ENCODE measurements at regions not wholly inside any gene's neighbourhood (a gene's known extent, or its start where the extent isn't known, plus 50 kb on each side); places are given as distances from the start of the nearest gene placed in this dataset.

DNA sequence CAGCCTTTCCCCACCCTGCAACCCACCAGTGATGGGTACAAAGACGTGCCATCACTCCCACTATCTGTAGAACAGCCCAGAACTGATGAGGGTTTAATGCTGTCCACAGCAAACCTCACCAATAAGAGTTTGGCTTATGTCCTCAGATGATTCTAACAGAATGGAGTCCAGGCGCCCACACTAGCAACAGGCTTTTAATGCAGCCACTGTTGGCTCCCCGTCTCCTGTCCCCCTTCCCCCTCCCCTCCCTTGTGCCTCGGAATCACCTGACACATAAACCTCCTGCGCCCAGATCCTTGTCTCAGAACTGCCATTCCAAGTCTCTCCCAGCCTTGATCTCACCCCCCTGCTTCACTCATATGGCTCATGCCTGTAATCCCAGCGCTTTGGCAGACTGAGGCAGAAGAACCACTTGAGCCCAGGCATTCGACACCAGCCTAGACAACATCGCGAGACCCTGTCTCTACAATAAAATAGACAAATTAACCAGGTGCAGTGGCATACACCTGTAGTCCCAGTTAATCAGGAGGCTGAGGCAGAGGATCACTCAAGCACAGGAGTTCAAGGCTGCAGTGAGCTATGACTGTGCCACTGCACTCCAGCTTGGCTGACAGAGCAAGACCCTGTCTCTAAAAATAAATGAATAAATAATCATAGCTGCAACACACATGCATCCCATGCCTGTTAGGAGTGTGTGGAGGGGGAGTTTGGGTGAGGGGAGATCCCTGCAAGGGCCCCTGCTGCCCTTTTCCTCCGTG lies 85.6 kb downstream of the SNX5 start:
- Histone ChIP-seq H3K4me3 (ENCODE audit: insufficient read depth, low read depth, low read length, poor library complexity, severe bottlenecking) (no peak overlapping the region), H3K27ac (ENCODE audit: insufficient read depth, low read length, poor library complexity, severe bottlenecking) (no peak overlapping the region), H3K9me3 (ENCODE audit: control insufficient read depth, low read length) (no peaks in the 10 kb centered on the region), H3K4me1 (ENCODE audit: control insufficient read depth, insufficient read depth, low read length, poor library complexity, severe bottlenecking) (no peaks in the 10 kb centered on the region), H3K27me3 (replicated peaks; ENCODE audit: control insufficient read depth, insufficient read depth, low read length, poor library complexity, severe bottlenecking) (no peaks in the 10 kb centered on the region), H3K36me3 (ENCODE audit: control insufficient read depth, insufficient read depth, low read length) (no peaks in the 10 kb centered on the region)
- no peak for DNase-seq

DNA sequence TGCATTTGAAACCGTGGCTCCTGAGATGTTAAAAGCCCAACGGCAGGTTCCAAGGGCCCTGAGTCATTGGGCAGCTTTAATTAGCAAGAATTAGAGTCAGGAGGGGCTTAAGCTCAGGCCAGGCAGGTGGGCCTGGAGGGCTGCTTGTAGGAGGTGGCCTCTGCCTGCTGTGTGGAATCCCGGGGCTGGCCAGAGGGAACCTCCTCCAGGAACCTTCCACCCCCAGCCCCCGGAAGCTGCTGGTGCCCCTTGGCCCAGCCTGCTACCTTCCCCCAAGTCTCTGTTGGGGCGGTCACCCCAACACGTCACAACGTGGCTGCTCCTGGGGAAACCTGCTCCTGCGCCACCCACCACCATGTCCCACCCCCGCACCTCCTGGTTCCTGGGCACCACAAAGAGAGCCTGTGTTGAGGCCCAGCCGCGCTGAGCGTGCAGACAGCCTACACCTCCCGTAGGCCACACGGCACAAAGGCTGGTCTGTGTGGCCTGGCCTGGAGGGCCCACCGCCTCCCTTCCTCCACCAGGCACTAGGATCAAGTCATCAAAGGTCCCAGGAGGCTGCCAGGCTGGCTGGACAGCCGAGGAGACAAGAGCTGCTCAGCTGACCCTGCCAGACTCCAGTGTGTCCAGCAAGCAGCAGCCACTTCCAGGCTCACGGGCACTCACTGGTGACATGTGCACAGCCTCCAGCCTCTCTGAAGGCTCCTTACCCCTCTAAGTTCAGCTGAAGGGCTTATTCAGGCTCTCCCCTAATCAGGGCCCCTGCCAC lies 86.3 kb downstream of the SNX5 start:
- H3K4me1 ChIP-seq (ENCODE audit: control insufficient read depth, insufficient read depth, low read length, poor library complexity, severe bottlenecking): no peaks in the 10 kb centered on the region
- no peaks in the 10 kb centered on the region for H3K9me3 ChIP-seq (ENCODE audit: control insufficient read depth, low read length)
- H3K27me3 ChIP-seq (replicated peaks; ENCODE audit: control insufficient read depth, insufficient read depth, low read length, poor library complexity, severe bottlenecking): no peaks in the 10 kb centered on the region
- no peak overlapping the region for H3K4me3 ChIP-seq (ENCODE audit: insufficient read depth, low read depth, low read length, poor library complexity, severe bottlenecking)
- no peak for DNase-seq
- no peak overlapping the region for H3K27ac ChIP-seq (ENCODE audit: insufficient read depth, low read length, poor library complexity, severe bottlenecking)
- H3K36me3 ChIP-seq (ENCODE audit: control insufficient read depth, insufficient read depth, low read length): no peaks in the 10 kb centered on the region

DNA sequence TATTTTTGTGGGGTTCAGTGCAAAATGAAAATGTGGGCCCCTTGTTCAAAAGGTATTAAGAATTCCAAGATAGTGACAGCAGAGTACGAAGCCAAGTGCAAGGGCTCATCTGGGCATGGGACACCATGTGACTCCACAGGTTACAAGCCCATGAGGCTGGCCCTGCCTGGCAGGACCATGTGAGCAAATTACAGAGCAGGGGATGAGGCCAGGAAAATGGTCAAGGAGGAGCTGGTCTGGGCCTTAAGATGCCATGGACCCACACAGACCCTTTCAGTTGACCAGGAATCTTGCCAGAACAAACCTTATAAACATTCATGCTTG lies 86.9 kb downstream of the SNX5 start:
- H3K4me3 ChIP-seq (ENCODE audit: insufficient read depth, low read depth, low read length, poor library complexity, severe bottlenecking): no peak overlapping the region
- H3K27me3 ChIP-seq (replicated peaks; ENCODE audit: control insufficient read depth, insufficient read depth, low read length, poor library complexity, severe bottlenecking): no peaks in the 10 kb centered on the region
- H3K36me3 ChIP-seq (ENCODE audit: control insufficient read depth, insufficient read depth, low read length): no peaks in the 10 kb centered on the region
- no peaks in the 10 kb centered on the region for H3K9me3 ChIP-seq (ENCODE audit: control insufficient read depth, low read length)
- H3K4me1 ChIP-seq (ENCODE audit: control insufficient read depth, insufficient read depth, low read length, poor library complexity, severe bottlenecking): no peaks in the 10 kb centered on the region
- no peak for DNase-seq
- no peak overlapping the region for H3K27ac ChIP-seq (ENCODE audit: insufficient read depth, low read length, poor library complexity, severe bottlenecking)

DNA sequence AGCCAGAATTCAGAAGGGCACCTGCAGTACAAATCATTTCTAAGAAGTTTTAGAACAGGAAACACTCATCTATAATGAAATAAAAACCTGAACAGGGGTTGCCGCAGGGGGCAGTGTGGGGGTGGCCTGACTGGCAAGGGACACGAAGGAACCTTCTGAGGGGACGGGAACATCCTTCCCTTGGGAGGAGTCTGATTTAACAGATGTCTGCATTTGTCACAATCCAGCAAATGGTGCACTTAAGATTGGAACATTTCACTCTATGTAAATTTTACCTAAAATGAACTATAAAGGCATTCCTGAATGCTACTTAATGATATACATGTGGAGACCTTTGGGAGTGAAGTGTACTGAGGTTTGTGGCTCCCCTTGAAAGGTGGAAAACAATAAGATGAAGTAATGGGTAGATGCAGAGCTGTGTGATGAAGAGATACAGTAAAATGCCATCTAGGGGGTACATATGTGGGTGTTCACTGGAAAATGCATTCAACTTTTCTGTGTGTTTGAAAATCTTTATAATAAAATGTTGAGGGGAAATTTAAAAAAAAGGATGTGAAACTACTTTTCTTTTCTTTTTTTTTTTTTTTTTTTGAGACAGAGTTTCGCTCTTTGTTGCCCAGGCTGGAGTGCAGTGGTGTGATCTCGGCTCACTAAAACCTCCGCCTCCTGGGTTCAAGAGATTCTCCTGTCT lies 89.5 kb downstream of the SNX5 start:
- Histone ChIP-seq H3K9me3 (ENCODE audit: control insufficient read depth, low read length) (no peaks in the 10 kb centered on the region), H3K27ac (ENCODE audit: insufficient read depth, low read length, poor library complexity, severe bottlenecking) (no peak overlapping the region), H3K27me3 (replicated peaks; ENCODE audit: control insufficient read depth, insufficient read depth, low read length, poor library complexity, severe bottlenecking) (no peaks in the 10 kb centered on the region), H3K36me3 (ENCODE audit: control insufficient read depth, insufficient read depth, low read length) (no peaks in the 10 kb centered on the region), H3K4me1 (ENCODE audit: control insufficient read depth, insufficient read depth, low read length, poor library complexity, severe bottlenecking) (no peaks in the 10 kb centered on the region), H3K4me3 (ENCODE audit: insufficient read depth, low read depth, low read length, poor library complexity, severe bottlenecking) (no peak overlapping the region)
- DNase-seq: no peak

DNA sequence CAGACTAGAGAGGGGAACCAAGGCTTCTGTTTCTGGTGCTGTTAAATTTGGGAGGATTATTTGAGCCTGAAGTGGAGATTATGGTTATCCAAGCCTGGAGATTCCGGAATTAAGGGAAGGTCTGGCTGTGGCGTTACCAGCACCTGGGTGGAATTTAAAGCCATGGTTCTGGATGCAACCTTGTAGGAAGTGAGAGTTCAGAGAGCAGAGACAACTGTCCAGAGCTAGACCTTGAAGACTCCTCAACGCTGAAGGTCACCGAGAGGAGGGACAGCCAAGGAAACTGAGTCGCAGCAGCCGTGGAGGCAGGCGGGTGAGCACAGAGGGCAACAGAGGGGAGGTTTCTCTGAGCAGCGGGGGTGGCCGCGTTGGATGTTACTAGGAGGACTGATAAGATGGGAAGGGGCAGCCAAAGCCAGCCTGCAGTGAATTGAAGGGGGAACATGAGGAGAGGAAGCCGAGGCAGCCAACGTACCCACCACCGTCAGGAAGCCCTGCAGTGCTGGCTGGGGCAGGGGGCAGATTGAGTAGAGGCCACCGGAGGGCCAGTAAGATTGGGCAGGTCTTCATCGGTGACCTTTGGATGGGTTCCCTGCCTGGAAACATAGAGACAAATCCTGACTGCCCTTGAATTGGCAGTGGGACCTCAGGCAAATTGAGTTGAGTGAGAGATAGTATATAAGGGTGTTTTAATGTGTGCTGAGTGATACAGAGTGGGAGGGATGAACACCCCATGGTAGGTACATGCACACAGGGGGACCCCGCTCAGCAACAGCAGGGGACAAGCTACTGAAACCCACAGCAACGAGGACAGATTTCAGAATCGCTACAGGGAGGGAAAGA lies 90.3 kb downstream of the SNX5 start:
- no peak for DNase-seq
- Histone ChIP-seq H3K36me3 (ENCODE audit: control insufficient read depth, insufficient read depth, low read length) (no peaks in the 10 kb centered on the region), H3K4me1 (ENCODE audit: control insufficient read depth, insufficient read depth, low read length, poor library complexity, severe bottlenecking) (no peaks in the 10 kb centered on the region), H3K9me3 (ENCODE audit: control insufficient read depth, low read length) (no peaks in the 10 kb centered on the region), H3K27ac (ENCODE audit: insufficient read depth, low read length, poor library complexity, severe bottlenecking) (no peak overlapping the region), H3K27me3 (replicated peaks; ENCODE audit: control insufficient read depth, insufficient read depth, low read length, poor library complexity, severe bottlenecking) (no peaks in the 10 kb centered on the region), H3K4me3 (ENCODE audit: insufficient read depth, low read depth, low read length, poor library complexity, severe bottlenecking) (no peak overlapping the region)

DNA sequence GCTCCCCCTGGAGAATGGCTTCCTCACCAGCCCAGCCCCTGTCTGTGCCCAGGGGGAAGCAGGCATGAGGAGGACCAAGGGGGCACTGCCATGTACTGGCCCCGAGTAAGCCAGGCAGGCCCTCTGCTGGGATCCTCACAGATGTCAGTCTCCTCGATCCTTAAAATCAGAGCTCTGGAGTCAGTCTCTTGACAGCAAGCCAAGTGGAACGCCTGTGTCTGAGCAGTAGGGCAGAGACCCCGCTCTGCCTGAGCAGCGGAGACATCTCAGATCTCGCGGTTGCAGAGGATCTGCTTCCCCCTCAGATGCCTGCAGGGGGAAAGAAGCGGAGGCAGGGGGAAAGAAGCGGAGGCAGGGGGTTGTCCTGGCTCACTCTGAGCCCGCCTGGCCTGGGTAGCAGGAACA lies 92.6 kb downstream of the SNX5 start:
- DNase-seq: no peak
- Histone ChIP-seq H3K9me3 (ENCODE audit: control insufficient read depth, low read length) (no peaks in the 10 kb centered on the region), H3K27me3 (replicated peaks; ENCODE audit: control insufficient read depth, insufficient read depth, low read length, poor library complexity, severe bottlenecking) (no peaks in the 10 kb centered on the region), H3K4me1 (ENCODE audit: control insufficient read depth, insufficient read depth, low read length, poor library complexity, severe bottlenecking) (no peaks in the 10 kb centered on the region), H3K36me3 (ENCODE audit: control insufficient read depth, insufficient read depth, low read length) (no peaks in the 10 kb centered on the region), H3K4me3 (ENCODE audit: insufficient read depth, low read depth, low read length, poor library complexity, severe bottlenecking) (no peak overlapping the region), H3K27ac (ENCODE audit: insufficient read depth, low read length, poor library complexity, severe bottlenecking) (no peak overlapping the region)

DNA sequence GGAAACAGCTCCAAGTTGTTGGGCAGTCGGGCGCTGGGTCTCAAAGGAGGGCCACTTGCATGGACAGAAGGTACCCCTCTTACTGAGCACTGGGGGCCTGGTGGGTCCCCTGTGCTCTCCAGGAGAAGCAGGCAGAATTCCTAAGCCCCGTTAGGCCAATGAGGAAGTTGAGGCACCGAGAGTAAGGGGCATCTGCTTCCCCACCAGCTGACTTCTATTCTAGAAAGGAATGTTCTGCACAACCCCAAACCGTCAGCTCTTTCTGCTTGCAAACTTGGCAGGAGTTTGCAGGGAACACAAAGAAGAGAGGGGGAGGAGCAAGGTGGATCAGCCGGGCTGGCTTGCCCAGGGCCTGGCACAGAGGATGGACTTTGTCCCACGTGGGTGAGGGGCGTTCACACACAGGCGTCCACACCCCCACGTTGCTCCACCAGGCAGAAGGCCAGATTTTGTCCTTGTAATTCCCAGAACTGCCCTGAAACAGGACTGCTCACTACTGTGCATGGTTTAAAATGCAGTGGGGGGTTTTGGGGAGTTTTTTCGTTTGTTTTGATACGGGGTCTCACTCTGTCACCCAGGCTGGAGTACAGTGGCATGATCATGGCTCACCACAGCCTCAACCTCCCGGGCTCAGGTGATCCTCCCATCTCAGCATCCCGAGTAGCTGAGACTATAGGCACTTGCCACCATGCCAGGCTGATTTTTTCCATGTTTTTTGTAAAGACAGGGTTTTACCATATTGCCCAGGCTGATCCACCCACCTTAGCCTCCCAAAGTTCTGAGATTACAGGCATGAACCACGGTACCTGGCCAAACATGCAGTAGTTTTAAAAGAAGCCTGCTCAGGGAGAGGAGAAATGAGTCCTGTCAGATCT lies 93.3 kb downstream of the SNX5 start:
- Histone ChIP-seq H3K27me3 (replicated peaks; ENCODE audit: control insufficient read depth, insufficient read depth, low read length, poor library complexity, severe bottlenecking) (no peaks in the 10 kb centered on the region), H3K36me3 (ENCODE audit: control insufficient read depth, insufficient read depth, low read length) (no peaks in the 10 kb centered on the region), H3K27ac (ENCODE audit: insufficient read depth, low read length, poor library complexity, severe bottlenecking) (no peak overlapping the region), H3K9me3 (ENCODE audit: control insufficient read depth, low read length) (no peaks in the 10 kb centered on the region), H3K4me3 (ENCODE audit: insufficient read depth, low read depth, low read length, poor library complexity, severe bottlenecking) (no peak overlapping the region), H3K4me1 (ENCODE audit: control insufficient read depth, insufficient read depth, low read length, poor library complexity, severe bottlenecking) (no peaks in the 10 kb centered on the region)
- no peak for DNase-seq

DNA sequence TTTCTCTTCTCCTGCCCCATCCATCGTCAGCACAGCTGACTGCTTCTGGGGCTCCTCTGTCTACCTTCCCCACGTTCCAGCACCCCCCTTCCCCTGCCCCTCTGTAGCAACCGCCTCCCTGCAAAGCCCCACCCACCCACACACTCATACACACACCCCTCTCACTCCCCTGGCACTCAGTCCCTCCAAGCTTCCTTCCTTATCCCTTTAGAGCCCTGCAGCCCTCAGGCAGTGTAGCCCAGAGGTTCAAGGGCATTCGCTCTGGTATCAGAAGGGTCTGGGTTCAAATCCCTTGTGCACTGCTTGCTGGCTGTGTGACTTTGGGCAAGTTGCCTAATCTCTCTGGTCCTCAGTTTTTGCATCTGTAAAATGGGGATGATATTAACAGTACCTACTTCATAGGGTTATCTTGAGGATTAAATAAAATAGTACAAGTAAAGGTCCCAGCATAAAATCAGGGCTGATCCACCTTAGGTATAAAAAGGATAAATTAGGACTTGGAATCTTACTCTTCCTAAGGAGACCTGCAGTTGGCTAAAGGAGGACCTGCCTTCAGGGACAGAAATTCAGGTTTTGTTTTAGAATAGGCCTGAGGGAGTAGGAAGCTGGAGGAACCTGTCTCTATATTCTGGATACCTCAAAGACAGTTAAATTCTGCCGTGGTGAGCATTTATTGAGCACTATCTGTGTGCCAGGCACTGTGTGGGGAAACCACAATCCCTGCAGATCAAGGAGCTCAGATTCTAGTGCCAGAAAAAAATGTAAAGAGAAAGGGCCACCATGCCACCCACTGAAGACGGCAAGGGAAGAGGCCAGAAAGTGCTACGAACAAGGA lies 94.1 kb downstream of the SNX5 start:
- Histone ChIP-seq H3K36me3 (ENCODE audit: control insufficient read depth, insufficient read depth, low read length) (no peaks in the 10 kb centered on the region), H3K4me1 (ENCODE audit: control insufficient read depth, insufficient read depth, low read length, poor library complexity, severe bottlenecking) (no peaks in the 10 kb centered on the region), H3K27ac (ENCODE audit: insufficient read depth, low read length, poor library complexity, severe bottlenecking) (no peak overlapping the region), H3K4me3 (ENCODE audit: insufficient read depth, low read depth, low read length, poor library complexity, severe bottlenecking) (no peak overlapping the region), H3K9me3 (ENCODE audit: control insufficient read depth, low read length) (no peaks in the 10 kb centered on the region), H3K27me3 (replicated peaks; ENCODE audit: control insufficient read depth, insufficient read depth, low read length, poor library complexity, severe bottlenecking) (no peaks in the 10 kb centered on the region)
- no peak for DNase-seq

Measured in effector memory CD4-positive, alpha-beta T cell (primary cell).